ENCODE measurements at regions not wholly inside any gene's neighbourhood (a gene's known extent, or its start where the extent isn't known, plus 50 kb on each side); places are given as distances from the start of the nearest gene placed in this dataset.

DNA sequence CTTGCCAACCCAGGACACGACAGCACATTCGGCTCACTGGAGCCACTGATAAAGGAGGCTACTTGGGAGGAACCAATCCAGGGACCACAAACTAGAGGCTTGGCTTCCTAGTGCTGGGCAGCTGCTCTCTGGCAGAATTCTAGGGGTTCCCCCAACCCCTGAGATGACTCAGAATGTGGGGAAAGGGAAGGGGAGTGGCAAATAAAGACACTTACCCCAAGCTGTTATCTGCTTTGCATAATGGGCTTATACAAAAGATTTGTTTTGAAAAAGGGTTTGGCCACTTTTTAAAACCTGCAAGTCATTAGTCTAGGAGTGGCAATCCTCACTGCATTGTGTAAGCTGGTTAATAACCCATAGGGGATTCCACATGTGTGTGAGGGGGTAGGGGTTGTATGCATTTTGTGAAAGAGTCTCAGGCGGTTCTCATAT is 64.1 kb upstream of the LMO1 start:
- no peak overlapping the region for H2BK120ac ChIP-seq (replicated peaks; ENCODE audit: low read depth, low read length)
- H3K9me3 ChIP-seq (ENCODE audit: insufficient read depth in 2 of 2, low read depth in 1 of 2, low read length in 1 of 2): no peaks in the 10 kb centered on the region
- no peak overlapping the region for H2BK15ac ChIP-seq (ENCODE audit: low read length)
- CTCF ChIA-PET (ENCODE audit: partially characterized antibody): interaction anchor here (0.8 to 5.9 kb wide), 22 partner anchors 10 to 306 kb away, joined by 3 to 62 read pairs (median 4); partner anchors contain the start of gene LMO1
- POLR2A ChIA-PET (ENCODE audit: partially characterized antibody): interaction anchor here (0.7 kb wide), 1 partner anchor 98 kb away, joined by 3 read pairs; no protein-coding TSS in a partner anchor
- H3K14ac ChIP-seq (ENCODE audit: insufficient read length): no peak overlapping the region
- no peak overlapping the region for H3K4me3 ChIP-seq (ENCODE audit: extremely low read depth in 1 of 4, insufficient read depth in 2 of 4, low read depth in 3 of 4, low read length in 4 of 4)
- H4K91ac ChIP-seq (replicated peaks; ENCODE audit: insufficient read length, low read length): no peak overlapping the region
- no peak overlapping the region for H3K27ac ChIP-seq (ENCODE audit: low read depth, low read length)
- H3K4me1 ChIP-seq (replicated peaks in 1 of 4; ENCODE audit: control insufficient read depth in 3 of 4, insufficient read depth in 4 of 4, low read length in 3 of 4): peaks cover 5 to 21% (median 9%) of the 10 kb centered on the region in 4 experiments
- H3K79me2 ChIP-seq (ENCODE audit: control insufficient read depth in 1 of 2, insufficient read depth in 2 of 2, low read length in 2 of 2): no peaks in the 10 kb centered on the region
- H2AFZ ChIP-seq (ENCODE audit: low read length): no peak overlapping the region
- no peaks in the 10 kb centered on the region for H4K20me1 ChIP-seq (replicated peaks in 1 of 2; ENCODE audit: control insufficient read depth in 1 of 2, insufficient read depth in 2 of 2, low read length in 2 of 2)
- H3K4ac ChIP-seq (replicated peaks; ENCODE audit: insufficient read length, low read depth, low read length): no peak overlapping the region
- no peak for FAIRE-seq
- no peak overlapping the region for H2BK20ac ChIP-seq (ENCODE audit: low read length)
- no peaks in the 10 kb centered on the region; a peak in 2 of 7 replicates for H3K27me3 ChIP-seq (replicated peaks in 1 of 4; ENCODE audit: control insufficient read depth in 3 of 4, extremely low read depth in 1 of 4, insufficient read depth in 3 of 4, low read length in 3 of 4)
- H2AK5ac ChIP-seq (ENCODE audit: low read depth, low read length): no peak overlapping the region
- 59% methylated on average over 3 of the region's 3 CpGs; no CpG with 5 or more reads in 1 of the 2 experiments for WGBS, 2 experiments (ENCODE audit: extremely low coverage in 1 of 2, insufficient coverage in 1 of 2, insufficient read length in 1 of 2, insufficient replicate concordance in 2 of 2, low coverage in 1 of 2, low lambda C conversion rate in 2 of 2, missing lambda C conversion rate in 1 of 2)
- no peaks in the 10 kb centered on the region for H3K23me2 ChIP-seq (ENCODE audit: low read depth, low read length)
- H3K56ac ChIP-seq (replicated peaks; ENCODE audit: insufficient read length, low read depth, low read length): no peak overlapping the region
- H3K18ac ChIP-seq (ENCODE audit: extremely low read depth, low read length): no peak overlapping the region
- H3K9ac ChIP-seq (replicated peaks in 1 of 4; ENCODE audit: extremely low read depth in 1 of 4, low read depth in 3 of 4, low read length in 3 of 4): no peak overlapping the region
- no peaks in the 10 kb centered on the region for H3K36me3 ChIP-seq (ENCODE audit: control insufficient read depth in 2 of 4, insufficient read depth in 4 of 4, low read length in 3 of 4)
- H3K4me2 ChIP-seq (ENCODE audit: insufficient read depth in 1 of 2, low read depth in 2 of 2, low read length in 2 of 2): no peak overlapping the region
- 0 out of 2 replicates have a peak overlapping the region, but pooled peaks have one; percentile 39 for H2BK5ac ChIP-seq (ENCODE audit: low read depth, low read length)
- peak overlapping the region; percentile 75; the same call in 1 of the 2 replicates for H2BK12ac ChIP-seq (ENCODE audit: low read depth, low read length)
- DNase-seq (ENCODE audit: low read depth in 1 of 2, low spot score in 2 of 2): no peak
- no peak overlapping the region for H4K8ac ChIP-seq (ENCODE audit: extremely low read depth, insufficient read depth, low read length)
- no peak overlapping the region for H4K5ac ChIP-seq (ENCODE audit: insufficient read length, low read depth, low read length)
- no peak overlapping the region for H3K23ac ChIP-seq (ENCODE audit: insufficient read length)
- no peaks in the 10 kb centered on the region for H3K79me1 ChIP-seq (ENCODE audit: low read depth, low read length)
- TF ChIP-seq CHD2 (IDR thresholded peaks at IDR 0.05; ENCODE audit: low read length): no peak
- TF ChIP-seq BCL11A (IDR thresholded peaks at IDR 0.05; ENCODE audit: low read depth in 2 of 2, low read length in 2 of 2): no peak
- TF ChIP-seq RBBP5 (IDR thresholded peaks at IDR 0.05; ENCODE audit: borderline replicate concordance, low read depth, low read length): no peak
- TF ChIP-seq, protein P1, sequence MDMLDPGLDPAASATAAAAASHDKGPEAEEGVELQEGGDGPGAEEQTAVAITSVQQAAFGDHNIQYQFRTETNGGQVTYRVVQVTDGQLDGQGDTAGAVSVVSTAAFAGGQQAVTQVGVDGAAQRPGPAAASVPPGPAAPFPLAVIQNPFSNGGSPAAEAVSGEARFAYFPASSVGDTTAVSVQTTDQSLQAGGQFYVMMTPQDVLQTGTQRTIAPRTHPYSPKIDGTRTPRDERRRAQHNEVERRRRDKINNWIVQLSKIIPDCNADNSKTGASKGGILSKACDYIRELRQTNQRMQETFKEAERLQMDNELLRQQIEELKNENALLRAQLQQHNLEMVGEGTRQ (IDR thresholded peaks at IDR 0.05; ENCODE audit: low read length): no peak
- TF ChIP-seq NRF1 (IDR thresholded peaks at IDR 0.05; ENCODE audit: low read depth, low read length): no peak
- no peak for TF ChIP-seq GABPA (IDR thresholded peaks at IDR 0.05; ENCODE audit: borderline replicate concordance, insufficient read depth, low read length)
- TF ChIP-seq KDM1A (IDR thresholded peaks at IDR 0.05; ENCODE audit: borderline replicate concordance, low read length): no peak
- TF ChIP-seq CHD1 (IDR thresholded peaks at IDR 0.05; ENCODE audit: low read depth, low read length): no peak
- TF ChIP-seq RXRA (IDR thresholded peaks at IDR 0.05; ENCODE audit: insufficient read depth, low read depth, low read length): no peak
- no peak for TF ChIP-seq CBX5 (IDR thresholded peaks at IDR 0.05; ENCODE audit: low read depth, low read length)
- no peak for TF ChIP-seq CTBP2 (IDR thresholded peaks at IDR 0.05; ENCODE audit: borderline replicate concordance, insufficient read depth, insufficient read length, low read length)

Data from H1 (cell line).